ENCODE measurements at regions not wholly inside any gene's neighbourhood (a gene's known extent, or its start where the extent isn't known, plus 50 kb on each side); places are given as distances from the start of the nearest gene placed in this dataset.

DNA sequence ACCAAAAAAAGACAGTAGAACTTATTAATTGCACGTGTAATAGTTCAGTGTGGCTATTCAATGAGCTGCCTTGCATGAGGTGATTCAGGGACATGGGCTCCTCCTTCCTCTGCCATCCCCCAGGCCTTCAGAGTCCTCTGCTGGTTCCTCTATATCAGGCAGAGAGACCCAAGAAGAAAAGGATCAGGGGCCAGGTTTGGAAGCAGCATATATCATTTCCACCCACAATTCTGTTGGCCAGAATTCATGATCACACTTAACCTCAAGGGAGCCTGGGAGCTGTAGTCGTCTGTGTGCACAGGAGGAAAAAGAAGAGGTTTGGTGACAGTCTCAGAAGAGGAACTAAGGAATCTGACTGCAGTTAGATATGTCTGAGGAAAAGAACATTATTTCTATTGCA, 114.0 kb upstream of the GLS start:
- Histone ChIP-seq H3K79me2 (ENCODE audit: control insufficient read depth, insufficient read depth, low read length) (no peaks in the 10 kb centered on the region), H3K36me3 (ENCODE audit: control insufficient read depth in 2 of 2, extremely low read depth in 1 of 2, insufficient read depth in 2 of 2, low read length in 2 of 2) (no peaks in the 10 kb centered on the region), H3K27me3 (ENCODE audit: control insufficient read depth in 2 of 2, insufficient read depth in 2 of 2, low read length in 2 of 2) (no peaks in the 10 kb centered on the region), H2AFZ (ENCODE audit: low read depth, low read length) (no peak overlapping the region), H3K9ac (replicated peaks; ENCODE audit: extremely low read depth, insufficient read depth, low read length) (no peak overlapping the region), H3K9me3 (replicated peaks; ENCODE audit: control insufficient read depth, insufficient read depth, low read length) (no peaks in the 10 kb centered on the region), H3K9me1 (replicated peaks; ENCODE audit: control insufficient read depth, extremely low read depth, insufficient read depth, low read length) (no peaks in the 10 kb centered on the region), H4K20me1 (replicated peaks; ENCODE audit: control insufficient read depth, extremely low read depth, insufficient read depth, low read length) (no peaks in the 10 kb centered on the region), H3K4me1 (ENCODE audit: control insufficient read depth, extremely low read depth, insufficient read depth, low read length) (no peaks in the 10 kb centered on the region), H3K4me2 (ENCODE audit: insufficient read depth, low read length) (no peak overlapping the region), H3K4me3 (replicated peaks in 1 of 3; ENCODE audit: insufficient read depth in 1 of 3, low read depth in 1 of 3, low read length in 3 of 3) (no peak overlapping the region), H3K27ac (ENCODE audit: insufficient read depth, low read depth, low read length) (no peak overlapping the region)
- dilution Hi-C loops (cut with MboI; ENCODE audit: extremely low pct_ligation_motif_present, low sequenced_read_pairs): no loop called here
- no TSS peak for BruUV-seq (replicated peaks)
- POLR2A ChIA-PET: no interaction called here
- intact Hi-C loops (cut with micrococcal nuclease): no loop called here
- no peak for FAIRE-seq
- TF ChIP-seq POLR2AphosphoS5 (IDR thresholded peaks at IDR 0.05; ENCODE audit: insufficient read depth, low read depth, low read length) (no peak), MYC (IDR thresholded peaks at IDR 0.05; ENCODE audit: low read depth, low read length) (no peak), EZH2 (IDR thresholded peaks at IDR 0.05; ENCODE audit: borderline replicate concordance, low read depth, low read length, severe bottlenecking) (no peak), JUN (IDR thresholded peaks at IDR 0.05; ENCODE audit: borderline replicate concordance, insufficient read depth, insufficient read length, low read depth) (no peak), POLR2A (IDR thresholded peaks at IDR 0.05; ENCODE audit: low read depth, low read length) (no peak), GATA2 (IDR thresholded peaks at IDR 0.05; ENCODE audit: insufficient read depth, insufficient read length, low read depth, low read length) (no peak), FOS (IDR thresholded peaks at IDR 0.05; ENCODE audit: borderline replicate concordance, insufficient read depth, low read length) (no peak)
- TF ChIP-seq, protein P1, sequence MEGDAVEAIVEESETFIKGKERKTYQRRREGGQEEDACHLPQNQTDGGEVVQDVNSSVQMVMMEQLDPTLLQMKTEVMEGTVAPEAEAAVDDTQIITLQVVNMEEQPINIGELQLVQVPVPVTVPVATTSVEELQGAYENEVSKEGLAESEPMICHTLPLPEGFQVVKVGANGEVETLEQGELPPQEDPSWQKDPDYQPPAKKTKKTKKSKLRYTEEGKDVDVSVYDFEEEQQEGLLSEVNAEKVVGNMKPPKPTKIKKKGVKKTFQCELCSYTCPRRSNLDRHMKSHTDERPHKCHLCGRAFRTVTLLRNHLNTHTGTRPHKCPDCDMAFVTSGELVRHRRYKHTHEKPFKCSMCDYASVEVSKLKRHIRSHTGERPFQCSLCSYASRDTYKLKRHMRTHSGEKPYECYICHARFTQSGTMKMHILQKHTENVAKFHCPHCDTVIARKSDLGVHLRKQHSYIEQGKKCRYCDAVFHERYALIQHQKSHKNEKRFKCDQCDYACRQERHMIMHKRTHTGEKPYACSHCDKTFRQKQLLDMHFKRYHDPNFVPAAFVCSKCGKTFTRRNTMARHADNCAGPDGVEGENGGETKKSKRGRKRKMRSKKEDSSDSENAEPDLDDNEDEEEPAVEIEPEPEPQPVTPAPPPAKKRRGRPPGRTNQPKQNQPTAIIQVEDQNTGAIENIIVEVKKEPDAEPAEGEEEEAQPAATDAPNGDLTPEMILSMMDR (IDR thresholded peaks at IDR 0.05; ENCODE audit: extremely low read depth in 1 of 2, insufficient read depth in 1 of 2, low read depth in 1 of 2, low read length in 2 of 2): no peak
- TF ChIP-seq, protein P2, sequence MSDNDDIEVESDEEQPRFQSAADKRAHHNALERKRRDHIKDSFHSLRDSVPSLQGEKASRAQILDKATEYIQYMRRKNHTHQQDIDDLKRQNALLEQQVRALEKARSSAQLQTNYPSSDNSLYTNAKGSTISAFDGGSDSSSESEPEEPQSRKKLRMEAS (IDR thresholded peaks at IDR 0.05; ENCODE audit: insufficient read depth, insufficient read length): no peak
- CTCF ChIA-PET: no interaction called here
- DNase-seq (ENCODE audit: low read depth, low spot score): no peak
